ENCODE measurements at regions not wholly inside any gene's neighbourhood (a gene's known extent, or its start where the extent isn't known, plus 50 kb on each side); places are given as distances from the start of the nearest gene placed in this dataset.

DNA sequence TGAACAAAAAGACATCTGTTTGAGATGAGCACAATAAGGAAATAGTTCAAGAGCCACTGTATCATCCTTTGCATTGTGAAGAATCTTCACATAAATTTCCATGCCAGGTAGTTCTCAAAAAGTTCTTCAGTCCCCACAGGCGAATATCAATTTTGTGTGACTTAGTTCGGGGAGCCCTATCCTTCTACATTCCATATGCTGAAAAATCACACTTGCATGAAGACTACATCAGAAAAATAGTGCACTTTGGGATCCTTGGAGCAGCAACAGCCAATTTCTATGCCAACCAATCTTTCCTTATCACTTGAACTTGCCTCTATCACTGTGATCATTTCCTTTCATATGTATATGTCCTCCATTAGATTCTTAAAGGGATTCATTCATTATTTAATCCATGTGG, 830.6 kb upstream of the POU3F3 start:
- no peak for TF ChIP-seq SP1 (IDR thresholded peaks at IDR 0.05)
- no peak for TF ChIP-seq NFRKB (IDR thresholded peaks at IDR 0.05)
- no peak for TF ChIP-seq ELF4 (IDR thresholded peaks at IDR 0.05)
- TF ChIP-seq L3MBTL2 (conservative IDR thresholded peaks at IDR 0.05): no peak
- TF ChIP-seq TARDBP (IDR thresholded peaks at IDR 0.05): no peak
- no peak for TF ChIP-seq HDGF (IDR thresholded peaks at IDR 0.05; ENCODE audit: borderline replicate concordance)
